Activated naive CD4-positive, alpha-beta T cell treated with anti-CD3 and anti-CD28 coated beads, Interleukin-2, amount 50 U/mL, for 72 hours (primary cell): ENCODE measurements at regions not wholly inside any gene's neighbourhood (a gene's known extent, or its start where the extent isn't known, plus 50 kb on each side); places are given as distances from the start of the nearest gene placed in this dataset.

Source experiments
- ATAC-seq, 2 donors: fragments of 150-1000 bp; cut with Tn5 transposase; 2 replicates each; pipeline ENCODE4 v1.10.0; 2021; ENCODE audit warnings: mild to moderate bottlenecking in 2 of 2, moderate library complexity in 2 of 2
- DNase-seq, 2 donors: peaks; one replicate each; pipeline ENCODE4 v3.0.0; 2021 to 2022; ENCODE audit warnings: low spot score in 2 of 2
- H3K27ac Mint-ChIP-seq, 2 donors: one replicate each; pipeline ENCODE4 v1.8.0; 2022; ENCODE audit warnings: mild to moderate bottlenecking in 2 of 2, mixed read lengths in 2 of 2
- H3K36me3 Mint-ChIP-seq, 2 donors: one replicate each; pipeline ENCODE4 v1.8.0; 2022; ENCODE audit warnings: mixed read lengths in 2 of 2
- H3K9me3 Mint-ChIP-seq, 2 donors: one replicate each; pipeline ENCODE4 v1.8.0; 2022; ENCODE audit warnings: mixed read lengths in 2 of 2

DNA sequence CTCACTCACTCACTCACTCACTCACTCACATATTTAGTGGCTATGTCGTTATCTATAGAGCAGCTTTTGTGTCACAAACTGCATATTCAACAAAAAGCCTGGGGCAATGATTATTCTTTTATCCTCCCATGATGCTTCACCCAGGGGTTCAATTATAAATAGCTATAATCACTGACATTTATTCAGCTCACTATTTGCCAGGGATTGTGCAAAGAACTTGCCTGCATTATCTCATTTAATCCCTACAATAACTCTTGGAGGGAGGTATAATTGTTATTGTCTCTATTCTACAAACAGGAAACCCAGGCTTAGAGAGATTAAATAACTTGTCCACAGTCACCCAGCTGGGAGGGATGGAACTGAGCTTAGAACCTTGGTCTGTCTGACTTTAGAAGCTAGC is 298.0 kb upstream of the MSX2 start:
- ATAC-seq (no peak), DNase-seq (no peak)
- peaks cover 0 to 4% of the 10 kb centered on the region in 2 donors for H3K9me3 Mint-ChIP-seq
- H3K27ac Mint-ChIP-seq: no peak overlapping the region
- H3K36me3 Mint-ChIP-seq: no peaks in the 10 kb centered on the region

GRCh38 chr5:174426851-174427250 is 297.5 kb upstream of the MSX2 start:
- H3K36me3 Mint-ChIP-seq: no peaks in the 10 kb centered on the region
- DNase-seq: no peak
- ATAC-seq: no peak
- H3K27ac Mint-ChIP-seq: no peak overlapping the region
- peaks cover 0 to 4% of the 10 kb centered on the region in 2 donors for H3K9me3 Mint-ChIP-seq

DNA sequence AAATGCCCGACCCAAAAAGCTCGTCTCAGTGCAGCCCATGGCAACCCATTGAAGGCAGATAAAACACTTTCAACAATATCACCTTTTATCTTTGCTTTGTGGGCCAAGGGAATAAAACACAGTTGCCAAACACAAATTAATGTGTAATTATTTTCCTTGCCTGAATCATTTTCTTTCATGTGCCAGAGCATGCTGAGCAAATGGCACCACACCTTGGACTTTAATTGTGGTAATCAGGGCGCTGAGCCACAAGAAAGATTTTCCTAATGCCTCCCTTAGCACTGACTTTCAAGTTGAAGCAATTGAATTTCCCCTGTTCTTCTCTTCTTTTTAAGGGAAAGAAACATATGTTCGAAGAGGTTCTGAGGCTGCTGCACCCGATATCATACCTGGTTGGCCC is 297.1 kb upstream of the MSX2 start:
- no peak for DNase-seq
- no peak for ATAC-seq
- Mint-ChIP-seq H3K36me3 (no peaks in the 10 kb centered on the region), H3K9me3 (peaks cover 0 to 4% of the 10 kb centered on the region in 2 donors), H3K27ac (no peak overlapping the region)

DNA sequence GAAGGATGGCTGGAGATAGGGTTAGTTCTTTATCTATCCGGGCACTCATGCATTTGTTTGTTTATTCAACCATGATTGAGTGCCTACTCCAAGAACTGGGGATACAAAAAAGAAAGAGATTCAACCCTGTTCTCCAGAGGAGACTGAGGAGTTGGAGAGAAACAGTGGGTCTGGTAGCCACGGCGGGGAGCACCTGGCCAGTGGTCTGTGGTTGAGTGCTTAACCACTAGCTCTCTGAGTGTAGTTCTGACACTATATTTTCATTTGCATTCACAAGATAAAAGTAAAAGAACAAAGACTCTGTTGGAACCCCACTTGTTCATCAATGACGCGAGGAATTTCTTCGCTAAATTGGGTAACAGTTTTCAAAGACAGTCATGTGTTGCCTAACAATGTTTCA is 295.5 kb upstream of the MSX2 start:
- Mint-ChIP-seq H3K9me3 (peaks cover 0 to 4% of the 10 kb centered on the region in 2 donors), H3K27ac (no peak overlapping the region), H3K36me3 (no peaks in the 10 kb centered on the region)
- ATAC-seq (no peak), DNase-seq (no peak)

- Mint-ChIP-seq H3K9me3 (peaks cover 0 to 4% of the 10 kb centered on the region in 2 donors), H3K36me3 (no peaks in the 10 kb centered on the region), H3K27ac (no peak overlapping the region)
- ATAC-seq (no peak), DNase-seq (no peak)
Measured at GRCh38 chr5:174430940-174431339, 293.4 kb upstream of the MSX2 start.

- no peaks in the 10 kb centered on the region for H3K36me3 Mint-ChIP-seq
- H3K9me3 Mint-ChIP-seq: peaks cover 0 to 4% of the 10 kb centered on the region in 2 donors
- ATAC-seq: no peak
Measured at GRCh38 chr5:174431504-174431903, 292.9 kb upstream of the MSX2 start.

GRCh38 chr5:174433098-174433497 is 291.3 kb upstream of the MSX2 start:
- H3K36me3 Mint-ChIP-seq: peaks cover 0 to 5% of the 10 kb centered on the region in 2 donors
- DNase-seq (no peak), ATAC-seq (no peak)
- peaks cover 3 to 7% of the 10 kb centered on the region in 2 donors for H3K9me3 Mint-ChIP-seq
- H3K27ac Mint-ChIP-seq: no peak overlapping the region

More at GRCh38 chr5:174431504-174431903, 292.9 kb upstream of the MSX2 start:
- no peak for DNase-seq
- H3K27ac Mint-ChIP-seq: no peak overlapping the region

GRCh38 chr5:174436750-174437149 is 287.6 kb upstream of the MSX2 start:
- Mint-ChIP-seq H3K36me3 (peaks cover 0 to 6% of the 10 kb centered on the region in 2 donors), H3K9me3 (peaks cover 5 to 14% of the 10 kb centered on the region in 2 donors), H3K27ac (no peak overlapping the region)
- DNase-seq (no peak), ATAC-seq (no peak)

- no peak for DNase-seq
- no peak for ATAC-seq
- Mint-ChIP-seq H3K27ac (no peak overlapping the region), H3K9me3 (peaks cover 4 to 12% of the 10 kb centered on the region in 2 donors), H3K36me3 (no peaks in the 10 kb centered on the region)
Measured at GRCh38 chr5:174444479-174445188, 279.7 kb upstream of the MSX2 start.

DNA sequence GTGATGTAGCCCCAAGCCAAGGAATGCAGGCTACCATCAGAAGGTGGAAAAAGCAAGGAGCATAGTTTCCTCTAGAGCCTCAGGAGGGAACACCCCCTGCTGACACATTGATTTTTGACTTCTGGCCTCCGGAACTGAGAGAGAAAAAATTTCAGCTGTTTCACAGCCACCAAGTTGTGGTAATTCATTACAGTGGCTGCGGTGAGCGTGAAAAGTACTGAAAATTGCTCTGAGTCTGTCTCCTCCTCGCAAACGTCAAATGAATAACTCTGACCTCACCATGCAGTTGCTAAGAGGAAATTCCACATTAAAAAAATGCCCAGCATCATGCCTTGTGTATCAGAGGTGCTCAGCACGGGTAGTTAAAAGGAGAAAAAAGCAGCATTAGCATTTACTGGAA is 277.9 kb upstream of the MSX2 start:
- ATAC-seq: no peak
- Mint-ChIP-seq H3K36me3 (no peaks in the 10 kb centered on the region), H3K9me3 (peaks cover 4 to 10% of the 10 kb centered on the region in 2 donors), H3K27ac (no peak overlapping the region)
- DNase-seq: no peak

DNA sequence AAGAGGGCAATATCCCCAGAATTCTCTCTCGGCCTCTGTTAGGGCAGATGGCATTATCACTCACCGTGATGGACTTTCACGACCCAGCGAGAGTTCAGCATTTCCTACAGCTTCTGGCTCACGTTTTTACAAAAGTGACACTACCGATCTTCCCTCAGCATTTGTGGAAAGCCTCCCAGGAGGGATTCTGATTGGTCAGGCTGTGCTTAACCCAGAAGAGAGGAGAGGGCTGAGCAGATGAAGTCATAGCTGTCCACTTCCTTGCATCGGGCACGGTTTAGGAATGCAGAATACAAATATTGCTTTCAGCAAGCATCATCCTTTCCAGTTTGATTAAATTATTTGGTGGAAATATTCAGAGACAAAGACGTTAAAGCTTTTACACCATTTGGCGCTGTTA is 277.4 kb upstream of the MSX2 start:
- H3K27ac Mint-ChIP-seq: no peak overlapping the region
- DNase-seq (no peak), ATAC-seq (no peak)
- H3K9me3 Mint-ChIP-seq: peaks cover 4 to 5% of the 10 kb centered on the region in 2 donors
- H3K36me3 Mint-ChIP-seq: no peaks in the 10 kb centered on the region

DNA sequence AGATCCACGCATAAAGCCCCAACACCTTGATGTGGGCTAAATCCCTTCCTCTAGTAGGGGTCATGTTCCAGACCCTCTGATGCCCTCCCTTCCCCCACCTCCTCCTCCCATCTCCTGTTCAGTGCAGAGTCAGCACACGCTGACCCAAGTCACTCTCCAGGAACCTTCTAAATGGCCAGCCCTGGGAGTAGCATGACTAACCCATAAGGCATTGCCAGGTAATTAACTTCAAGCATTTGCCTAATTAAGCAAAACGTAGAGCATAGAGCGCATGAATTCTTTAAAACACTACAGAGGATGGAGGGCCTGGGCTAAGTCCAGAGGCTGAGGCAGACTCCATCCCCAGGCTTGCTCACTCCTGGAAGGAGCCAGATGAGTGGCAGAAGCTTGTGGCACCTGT is 276.3 kb upstream of the MSX2 start:
- H3K27ac Mint-ChIP-seq: no peak overlapping the region
- no peak for ATAC-seq
- no peak for DNase-seq
- H3K9me3 Mint-ChIP-seq: peaks cover 0 to 4% of the 10 kb centered on the region in 2 donors
- no peaks in the 10 kb centered on the region for H3K36me3 Mint-ChIP-seq

- DNase-seq (no peak), ATAC-seq (no peak)
- Mint-ChIP-seq H3K36me3 (no peaks in the 10 kb centered on the region), H3K27ac (no peak overlapping the region), H3K9me3 (peaks cover 0 to 2% of the 10 kb centered on the region in 2 donors)
Measured at GRCh38 chr5:174448662-174449061, 275.7 kb upstream of the MSX2 start.

DNA sequence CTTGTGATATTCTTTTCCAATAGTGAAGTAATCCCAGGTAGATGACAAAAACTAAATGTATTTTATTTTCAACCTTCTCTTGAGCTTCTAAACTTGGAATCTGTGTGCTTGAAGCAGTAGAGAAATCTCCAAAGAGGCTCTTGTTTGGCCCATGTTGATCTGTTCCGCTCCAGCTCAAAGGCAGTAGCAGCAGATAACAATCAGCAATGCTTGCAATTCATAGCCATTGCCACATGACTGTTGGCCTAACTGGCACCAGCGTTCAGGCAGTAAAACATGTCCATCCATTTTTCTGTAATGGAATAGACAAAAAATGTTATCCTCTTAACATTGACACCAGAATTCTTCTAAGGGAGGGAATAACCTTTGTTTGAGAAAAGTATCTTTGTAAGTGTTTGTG is 270.7 kb upstream of the MSX2 start:
- DNase-seq (no peak), ATAC-seq (no peak)
- Mint-ChIP-seq H3K27ac (no peak overlapping the region), H3K9me3 (peaks cover 0 to 4% of the 10 kb centered on the region in 2 donors), H3K36me3 (no peaks in the 10 kb centered on the region)

GRCh38 chr5:174454464-174454863 is 269.9 kb upstream of the MSX2 start:
- ATAC-seq (peak; percentile 43 to 58), DNase-seq (no peak)
- H3K9me3 Mint-ChIP-seq: peaks cover 0 to 4% of the 10 kb centered on the region in 2 donors
- H3K36me3 Mint-ChIP-seq: no peaks in the 10 kb centered on the region
- no peak overlapping the region for H3K27ac Mint-ChIP-seq

GRCh38 chr5:174454890-174455289 is 269.5 kb upstream of the MSX2 start:
- Mint-ChIP-seq H3K27ac (no peak overlapping the region), H3K36me3 (no peaks in the 10 kb centered on the region), H3K9me3 (peaks cover 0 to 4% of the 10 kb centered on the region in 2 donors)
- DNase-seq (no peak), ATAC-seq (no peak)

GRCh38 chr5:174455301-174455700 is 269.1 kb upstream of the MSX2 start:
- DNase-seq (no peak), ATAC-seq (no peak)
- no peaks in the 10 kb centered on the region for H3K36me3 Mint-ChIP-seq
- peaks cover 0 to 4% of the 10 kb centered on the region in 2 donors for H3K9me3 Mint-ChIP-seq
- H3K27ac Mint-ChIP-seq: no peak overlapping the region

- H3K27ac Mint-ChIP-seq: no peak overlapping the region
- ATAC-seq (no peak), DNase-seq (no peak)
- H3K9me3 Mint-ChIP-seq: peaks cover 0 to 4% of the 10 kb centered on the region in 2 donors
- no peaks in the 10 kb centered on the region for H3K36me3 Mint-ChIP-seq
Measured at GRCh38 chr5:174457141-174457678, 267.2 kb upstream of the MSX2 start.
